ENCODE measurements at regions not wholly inside any gene's neighbourhood (a gene's known extent, or its start where the extent isn't known, plus 50 kb on each side); places are given as distances from the start of the nearest gene placed in this dataset.

- DNase-seq (ENCODE audit: low spot score): no peak
Measured at GRCh38 chr2:224325941-224326340, 76.0 kb downstream of the FAM124B start.

DNA sequence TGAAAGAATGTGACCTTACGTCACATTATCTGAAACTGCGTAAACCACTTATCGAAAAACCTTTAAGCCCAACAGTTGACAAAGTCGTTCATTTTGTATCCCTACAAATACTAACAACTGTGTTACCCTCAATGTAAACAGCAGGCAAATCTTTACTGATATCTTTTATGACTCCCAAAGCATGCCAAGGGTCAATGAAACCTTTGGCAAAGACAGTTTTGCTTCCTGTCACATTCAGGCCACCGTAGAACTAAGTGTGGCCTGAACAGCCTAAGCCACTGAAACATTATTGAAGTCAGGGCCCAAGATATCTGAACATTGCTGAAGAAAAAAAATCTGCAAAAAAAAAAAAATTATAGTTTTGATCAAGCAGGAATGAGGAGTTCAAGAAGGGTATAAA is 77.3 kb downstream of the FAM124B start:
- no peak for DNase-seq (ENCODE audit: low spot score)

DNA sequence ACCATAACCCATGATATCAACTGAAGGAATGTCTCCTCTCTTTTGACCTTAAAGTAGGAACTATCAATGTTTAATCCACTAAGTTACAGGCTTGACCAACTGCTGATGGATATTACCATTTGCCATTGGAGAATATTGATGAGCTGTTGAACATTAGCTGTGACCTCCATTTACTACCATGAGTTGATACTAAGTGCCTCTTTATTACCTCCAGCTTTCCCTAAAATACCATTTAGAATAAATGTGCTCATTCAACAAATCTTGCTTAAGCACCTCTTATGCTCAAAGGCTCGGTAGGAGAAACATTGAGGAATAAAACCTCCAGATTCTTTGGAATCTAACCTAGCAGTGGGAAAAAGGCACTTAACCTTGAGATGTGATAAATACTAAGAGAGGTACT is 81.2 kb downstream of the FAM124B start:
- DNase-seq (ENCODE audit: low spot score): no peak

DNA sequence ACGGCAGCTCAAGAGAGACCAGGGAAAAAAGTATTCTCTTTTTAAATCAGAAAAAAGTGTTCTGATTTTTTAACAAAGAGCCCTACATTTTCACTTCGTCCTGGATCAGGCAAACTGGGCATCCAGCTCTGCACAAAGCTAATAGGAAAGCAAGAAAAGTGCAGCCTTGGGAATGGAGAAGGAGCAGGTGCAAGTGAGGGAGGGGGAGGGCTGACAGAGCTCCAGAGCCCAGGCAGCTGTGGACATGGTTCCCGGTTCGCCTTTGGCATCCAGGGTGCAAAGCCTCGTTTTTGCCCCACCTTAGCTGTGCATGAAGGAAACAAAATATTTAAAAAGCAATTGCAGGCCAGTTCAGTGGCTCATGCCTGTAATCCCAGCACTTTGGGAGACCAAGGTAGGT is 82.2 kb downstream of the FAM124B start:
- no peak for DNase-seq (ENCODE audit: low spot score)

DNA sequence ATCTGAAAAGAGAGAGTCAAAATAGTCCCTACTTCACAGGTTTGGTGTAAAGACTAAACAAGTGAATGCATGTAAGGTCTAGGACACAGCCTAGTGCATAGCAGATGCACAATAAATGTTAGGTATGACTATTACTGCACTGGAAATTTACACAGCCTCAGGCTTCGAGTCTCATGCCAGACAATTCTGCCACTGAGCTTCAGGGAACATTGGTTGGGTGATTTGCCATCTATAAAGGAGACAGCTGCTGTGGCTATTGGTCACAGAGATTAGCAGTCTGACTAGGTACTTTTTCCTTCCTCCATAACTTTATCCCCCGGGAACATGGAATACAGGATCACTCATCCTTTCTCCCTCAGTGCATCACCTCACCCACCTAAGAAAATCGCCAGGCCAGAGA is 89.2 kb downstream of the FAM124B start:
- DNase-seq (ENCODE audit: low spot score): no peak

- DNase-seq (ENCODE audit: low spot score): no peak
Measured at GRCh38 chr2:224310943-224311625, 90.8 kb downstream of the FAM124B start.

DNA sequence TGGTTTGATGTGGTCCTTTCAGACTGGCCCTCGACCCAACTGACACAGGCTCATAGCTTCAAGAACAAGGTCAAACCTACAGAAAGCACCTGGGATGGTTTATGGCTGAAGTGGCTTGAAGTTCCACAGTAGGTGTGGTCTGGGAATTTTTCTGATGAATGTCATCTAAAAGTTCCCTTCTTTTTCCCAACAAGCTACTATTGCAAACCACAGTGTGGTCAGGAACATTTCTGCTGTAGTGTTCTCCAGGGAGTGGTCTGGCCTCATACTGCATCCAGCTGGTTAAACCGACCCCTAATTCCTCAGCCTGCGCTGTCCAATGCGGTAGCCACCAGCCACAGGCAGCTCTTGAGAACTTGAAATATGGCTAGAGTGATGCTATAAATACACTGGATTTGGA is 92.7 kb downstream of the FAM124B start:
- DNase-seq (ENCODE audit: low spot score): no peak

- no peak for DNase-seq (ENCODE audit: low spot score)
Measured at GRCh38 chr2:224308272-224308911, 93.5 kb downstream of the FAM124B start.

DNA sequence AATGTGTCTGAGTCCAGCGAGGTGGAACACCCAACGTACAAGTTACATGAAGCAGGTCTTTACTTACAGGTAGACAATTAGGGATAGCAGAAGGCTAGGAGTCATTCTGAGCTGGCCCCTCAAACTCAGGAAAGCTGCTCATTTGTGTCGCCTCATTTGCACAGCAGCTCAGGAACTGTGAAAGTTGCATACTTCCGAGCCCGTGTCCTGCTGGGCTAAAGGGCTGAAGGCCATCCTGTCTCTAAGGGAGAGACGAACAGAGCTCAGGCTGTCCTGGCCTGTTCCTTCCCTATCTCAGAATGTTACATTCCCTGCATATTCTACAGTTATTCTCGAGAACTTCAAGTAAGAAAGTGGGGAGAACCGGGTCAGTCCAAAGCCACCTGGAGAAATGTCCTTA is 99.0 kb downstream of the FAM124B start:
- no peak for DNase-seq (ENCODE audit: low spot score)

- no peak for DNase-seq (ENCODE audit: low spot score)
Measured at GRCh38 chr2:224293976-224294375, 107.9 kb downstream of the FAM124B start.

GRCh38 chr2:224287531-224287930 is 114.4 kb downstream of the FAM124B start:
- DNase-seq (ENCODE audit: low spot score): no peak

DNA sequence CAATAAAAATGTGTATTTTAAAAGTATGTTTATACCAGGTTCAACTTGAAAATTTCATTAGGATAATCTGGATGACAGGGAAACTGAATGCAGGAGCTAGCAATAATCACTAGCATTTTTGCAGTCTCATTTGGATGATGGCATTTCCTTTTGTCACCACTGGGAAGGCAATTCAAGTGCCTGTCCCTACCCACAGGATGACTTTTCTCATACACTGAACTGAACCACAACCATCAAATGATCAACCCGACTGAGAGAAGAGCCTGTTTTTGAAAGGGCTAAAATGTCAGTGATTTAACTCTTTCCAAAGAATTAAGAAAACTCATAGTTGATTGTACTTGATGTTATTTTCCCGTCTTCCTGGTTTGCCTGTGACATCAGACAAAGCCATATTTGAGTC is 115.0 kb downstream of the FAM124B start:
- DNase-seq (ENCODE audit: low spot score): peak; percentile 9

DNA sequence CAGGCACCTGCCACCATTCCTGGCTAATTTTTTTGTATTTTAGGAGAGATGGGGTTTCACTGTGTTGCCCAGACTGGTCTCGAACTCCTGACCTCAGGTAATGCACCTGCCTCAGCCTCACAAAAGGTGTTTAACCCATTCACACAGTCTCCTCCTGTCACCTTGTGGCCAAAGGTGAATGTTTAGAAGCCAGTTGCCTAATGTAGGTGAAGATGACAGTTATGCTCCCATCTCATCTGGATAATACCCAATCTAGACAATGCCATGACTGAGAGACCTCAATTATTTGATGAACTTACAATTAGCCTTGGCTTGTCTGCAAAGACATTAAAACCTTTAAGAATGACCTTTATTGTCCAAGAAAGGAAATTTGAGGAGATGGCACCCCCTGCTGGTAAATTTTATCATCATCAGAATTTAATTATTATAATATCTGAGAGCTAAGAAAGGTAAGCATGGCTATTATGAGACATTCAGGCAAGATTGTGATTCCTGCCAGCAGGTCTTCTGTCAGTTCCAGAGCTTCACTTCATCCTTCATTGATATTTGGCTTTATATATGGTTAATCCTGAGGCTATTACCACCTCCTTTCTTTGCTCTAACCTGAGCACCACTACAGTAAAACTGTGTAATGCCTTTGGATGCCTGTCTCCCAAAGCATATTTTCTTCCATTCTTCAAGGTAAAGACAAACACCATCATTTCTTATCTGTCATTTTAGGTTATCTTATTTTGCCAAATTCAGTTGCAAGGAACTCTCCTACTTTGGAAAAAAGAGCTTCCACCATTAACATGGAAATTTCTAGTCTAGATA is 117.6 kb downstream of the FAM124B start:
- peak; percentile 66 for DNase-seq (ENCODE audit: low spot score)

GRCh38 chr2:224283466-224283965 is 118.4 kb downstream of the FAM124B start:
- DNase-seq (ENCODE audit: low spot score): no peak

DNA sequence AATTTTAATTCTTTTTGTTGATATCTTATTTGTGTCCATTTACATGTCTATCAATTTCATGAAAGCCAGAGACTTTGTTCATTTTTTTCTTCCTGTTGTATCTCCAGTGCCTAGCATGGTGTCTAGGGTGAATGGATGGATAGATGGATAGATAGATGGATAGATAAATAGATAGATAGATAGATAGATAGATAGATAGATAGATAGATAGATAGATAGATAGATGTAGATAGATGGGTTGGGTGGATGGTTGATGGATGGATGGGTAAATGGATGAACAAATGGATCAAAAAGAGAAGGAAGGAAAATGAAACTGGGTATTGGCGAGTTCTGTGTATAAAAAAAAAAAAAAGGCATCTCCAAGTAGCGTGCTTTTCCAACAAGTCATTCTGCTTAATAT is 120.5 kb downstream of the FAM124B start:
- no peak for DNase-seq (ENCODE audit: low spot score)

DNA sequence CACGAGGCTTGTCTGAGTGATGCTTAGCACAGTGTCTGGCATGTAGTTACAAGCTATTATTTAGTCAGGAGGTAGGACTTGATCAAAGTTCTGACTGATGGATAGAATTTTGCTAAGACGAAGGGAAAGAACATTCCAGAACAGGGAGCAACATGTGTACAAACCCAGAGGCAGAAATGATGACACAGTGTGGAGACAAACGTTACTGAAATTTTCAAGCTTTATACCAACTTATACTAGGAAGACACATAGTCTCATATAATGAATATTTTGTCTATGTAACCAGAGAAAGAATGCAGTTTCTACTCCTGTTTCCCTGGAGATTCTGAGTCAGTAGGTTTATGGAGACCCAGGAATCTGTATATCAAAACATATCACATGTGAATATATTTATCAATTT is 123.4 kb downstream of the FAM124B start:
- DNase-seq (ENCODE audit: low spot score): no peak

- no peak for DNase-seq (ENCODE audit: low spot score)
Measured at GRCh38 chr2:224276251-224276650, 125.7 kb downstream of the FAM124B start.

DNA sequence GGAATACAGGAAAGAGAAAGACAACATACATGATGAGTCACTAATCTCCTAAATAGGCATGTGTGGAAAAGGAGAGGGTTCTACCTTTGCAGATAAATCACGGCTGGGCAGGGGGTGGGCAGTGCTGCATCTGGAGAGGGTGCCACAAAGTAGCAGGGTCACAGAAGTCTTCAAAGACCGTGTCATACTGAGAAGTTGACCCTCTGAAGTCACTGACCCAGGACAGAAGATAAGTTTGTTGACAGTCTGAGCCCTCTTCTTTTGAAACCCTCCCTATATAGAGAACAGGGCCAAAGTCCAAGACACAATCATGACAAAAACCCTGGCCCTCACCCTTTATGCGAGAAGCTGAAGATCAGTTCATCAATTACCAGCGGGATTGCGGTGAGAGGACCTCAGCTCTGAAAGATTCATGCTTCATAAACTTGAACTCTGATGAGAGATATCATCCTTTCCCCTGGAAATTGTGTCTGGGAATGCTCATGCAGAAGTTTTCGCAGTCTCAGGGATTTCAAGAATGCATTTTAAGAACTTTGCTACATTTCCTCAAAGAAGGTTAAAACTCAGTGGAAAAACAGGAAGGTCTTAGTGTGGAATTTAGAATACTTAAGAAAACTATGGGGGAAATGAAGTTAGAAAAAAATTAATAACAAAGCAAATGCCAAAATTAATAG is 129.5 kb downstream of the FAM124B start:
- no peak for DNase-seq (ENCODE audit: low spot score)

DNA sequence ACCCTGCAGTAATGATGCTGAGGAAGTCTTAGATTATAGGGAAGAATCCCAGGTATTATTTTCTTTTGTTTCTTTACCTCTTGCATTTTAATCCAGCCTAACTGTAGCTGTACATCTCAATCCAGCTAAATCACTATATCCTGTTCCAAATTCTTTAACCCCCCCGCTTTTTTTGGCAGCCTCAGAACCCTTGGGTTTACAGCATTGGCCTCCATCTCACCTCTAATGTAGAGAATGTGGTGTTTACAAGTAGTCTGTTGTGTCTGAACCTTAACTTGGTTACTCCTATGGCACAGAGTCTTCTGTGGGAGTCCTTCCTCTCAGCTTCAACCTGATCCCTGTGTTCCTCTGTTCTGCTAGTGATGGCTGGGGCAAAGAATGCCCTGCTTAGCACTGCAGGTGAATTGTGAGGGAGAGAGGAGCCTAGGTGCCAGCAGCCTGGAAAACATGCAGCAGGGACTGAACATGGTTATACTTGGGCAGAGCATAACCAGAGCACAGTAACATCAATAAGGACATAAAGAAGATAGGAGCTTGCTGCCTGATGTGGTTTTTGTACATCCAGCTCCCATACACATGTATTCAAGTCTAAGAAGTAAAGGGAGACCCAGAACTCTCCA is 130.2 kb downstream of the FAM124B start:
- DNase-seq (ENCODE audit: low spot score): no peak

DNA sequence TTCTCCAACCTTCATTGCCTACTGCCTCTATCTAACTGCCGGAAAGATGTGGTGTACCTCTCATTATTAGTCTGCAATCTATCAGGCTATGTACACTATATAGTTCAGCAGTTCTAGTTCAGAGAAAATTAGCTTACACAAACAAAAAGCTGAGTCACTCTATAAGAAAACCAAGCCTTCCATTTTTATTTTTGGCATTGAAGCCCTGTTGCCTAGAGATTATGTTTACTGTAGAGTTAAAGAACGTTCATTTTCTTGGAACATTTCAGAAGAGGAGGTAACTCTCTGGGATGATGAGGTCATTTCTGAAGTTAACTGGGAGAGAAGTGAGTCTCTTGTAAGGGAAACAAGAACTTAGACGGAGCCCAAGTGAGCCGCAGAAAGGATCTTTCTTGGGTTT is 133.5 kb downstream of the FAM124B start:
- no peak for DNase-seq (ENCODE audit: low spot score)

DNA sequence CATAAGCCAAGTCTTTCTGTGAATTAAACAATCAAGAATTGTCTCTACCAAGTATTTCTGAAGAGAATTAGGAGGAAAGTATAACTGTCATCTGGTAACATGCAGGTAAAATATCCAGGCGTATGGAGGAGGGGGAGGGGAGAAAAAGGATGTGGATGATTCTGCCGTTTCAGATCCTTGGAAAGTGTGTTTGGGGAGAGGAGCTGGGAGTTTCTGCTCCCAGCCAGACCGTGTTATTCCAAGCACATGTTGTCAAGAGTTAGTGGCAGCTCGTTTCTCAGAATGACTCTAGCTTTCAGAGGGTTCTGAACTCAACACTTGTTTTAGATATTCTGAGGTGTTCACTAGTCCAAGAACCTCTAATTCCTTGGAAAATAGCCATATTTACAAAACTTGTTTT is 137.6 kb downstream of the FAM124B start:
- DNase-seq (ENCODE audit: low spot score): no peak

GRCh38 chr2:224263571-224264043 is 138.3 kb downstream of the FAM124B start:
- DNase-seq (ENCODE audit: low spot score): no peak

Measured in NAMALWA (cell line).